Neural crest cell (in vitro differentiated cells): ENCODE measurements at regions not wholly inside any gene's neighbourhood (a gene's known extent, or its start where the extent isn't known, plus 50 kb on each side); places are given as distances from the start of the nearest gene placed in this dataset.
A peak's percentile ranks its signal among the peaks of the same experiment; 100 is the strongest.

ENCODE experiments used
- DNase-seq: peaks from one replicate; pipeline ENCODE4 v3.0.0; 2021; ENCODE audit warnings: low read depth, mixed read lengths, low spot score
- H3K27ac Mint-ChIP-seq: one replicate; pipeline ENCODE4 v1.8.0; 2021; ENCODE audit warnings: mild to moderate bottlenecking, mixed read lengths; ENCODE audit not compliant: unreplicated experiment
- H3K27me3 Mint-ChIP-seq: 2 replicates; pipeline ENCODE4 v1.8.0; 2021; ENCODE audit warnings: low read depth, mild to moderate bottlenecking, mixed read lengths
- H3K36me3 Mint-ChIP-seq: 2 replicates; pipeline ENCODE4 v1.8.0; 2021; ENCODE audit warnings: low read depth, mild to moderate bottlenecking, mixed read lengths
- H3K4me1 Mint-ChIP-seq: 2 replicates; pipeline ENCODE4 v1.8.0; 2021; ENCODE audit warnings: mixed read lengths
- H3K4me3 Mint-ChIP-seq: one replicate; pipeline ENCODE4 v1.8.0; 2021; ENCODE audit warnings: mild to moderate bottlenecking, mixed read lengths
- H3K9me3 Mint-ChIP-seq: 2 replicates; pipeline ENCODE4 v1.8.0; 2021; ENCODE audit warnings: mixed read lengths
- TF ChIP-seq, protein P1 (sequence below): fragments of 200-600 bp; sonication (generic); conservative IDR thresholded peaks from 2 replicates; pipeline ENCODE4 v1.5.0; 2021; ENCODE audit warnings: antibody characterized with exemption, mild to moderate bottlenecking

- Mint-ChIP-seq H3K27ac (no peak overlapping the region), H3K27me3 (peaks cover 4% of the 10 kb centered on the region), H3K4me1 (no peaks in the 10 kb centered on the region), H3K36me3 (no peaks in the 10 kb centered on the region), H3K9me3 (peaks cover 3% of the 10 kb centered on the region), H3K4me3 (no peak overlapping the region)
- TF ChIP-seq, protein P1, sequence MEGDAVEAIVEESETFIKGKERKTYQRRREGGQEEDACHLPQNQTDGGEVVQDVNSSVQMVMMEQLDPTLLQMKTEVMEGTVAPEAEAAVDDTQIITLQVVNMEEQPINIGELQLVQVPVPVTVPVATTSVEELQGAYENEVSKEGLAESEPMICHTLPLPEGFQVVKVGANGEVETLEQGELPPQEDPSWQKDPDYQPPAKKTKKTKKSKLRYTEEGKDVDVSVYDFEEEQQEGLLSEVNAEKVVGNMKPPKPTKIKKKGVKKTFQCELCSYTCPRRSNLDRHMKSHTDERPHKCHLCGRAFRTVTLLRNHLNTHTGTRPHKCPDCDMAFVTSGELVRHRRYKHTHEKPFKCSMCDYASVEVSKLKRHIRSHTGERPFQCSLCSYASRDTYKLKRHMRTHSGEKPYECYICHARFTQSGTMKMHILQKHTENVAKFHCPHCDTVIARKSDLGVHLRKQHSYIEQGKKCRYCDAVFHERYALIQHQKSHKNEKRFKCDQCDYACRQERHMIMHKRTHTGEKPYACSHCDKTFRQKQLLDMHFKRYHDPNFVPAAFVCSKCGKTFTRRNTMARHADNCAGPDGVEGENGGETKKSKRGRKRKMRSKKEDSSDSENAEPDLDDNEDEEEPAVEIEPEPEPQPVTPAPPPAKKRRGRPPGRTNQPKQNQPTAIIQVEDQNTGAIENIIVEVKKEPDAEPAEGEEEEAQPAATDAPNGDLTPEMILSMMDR = no peak
- no peak for DNase-seq
These were observed 156.7 kb downstream of the SYK start for GRCh38 chr9:90958328-90958727.

DNA sequence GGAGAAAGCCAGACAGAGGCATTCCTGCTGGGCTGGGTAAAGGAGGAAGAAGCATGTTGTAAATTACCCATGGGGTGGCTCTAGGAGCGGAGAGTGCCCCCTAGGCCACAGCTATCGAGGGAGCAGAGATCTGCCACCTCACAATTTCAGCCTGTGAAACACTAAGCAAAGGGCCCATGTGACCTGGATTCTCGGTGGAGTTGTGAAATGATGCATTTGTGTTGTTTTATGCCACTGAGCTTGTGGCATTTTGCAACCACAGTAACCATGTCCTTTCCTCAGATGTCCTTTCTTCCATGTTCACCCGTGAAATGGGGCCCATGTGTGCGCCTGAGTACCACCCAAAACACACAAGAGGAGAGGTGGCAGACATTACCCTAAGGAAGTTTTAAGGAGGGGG, 159.3 kb downstream of the SYK start:
- H3K9me3 Mint-ChIP-seq = peaks cover 3% of the 10 kb centered on the region

GRCh38 chr9:90961375-90961774, 159.8 kb downstream of the SYK start:
- H3K4me1 Mint-ChIP-seq = peaks cover 18% of the 10 kb centered on the region
- H3K27ac Mint-ChIP-seq = no peak overlapping the region
- DNase-seq = no peak
- H3K4me3 Mint-ChIP-seq = no peak overlapping the region
- TF ChIP-seq, protein P1 = no peak
- no peaks in the 10 kb centered on the region for H3K36me3 Mint-ChIP-seq
- peaks cover 3% of the 10 kb centered on the region for H3K9me3 Mint-ChIP-seq
- H3K27me3 Mint-ChIP-seq = no peaks in the 10 kb centered on the region

More for the DNA sequence above, 159.3 kb downstream of the SYK start:
- Mint-ChIP-seq H3K4me3 (no peak overlapping the region), H3K27me3 (no peaks in the 10 kb centered on the region), H3K27ac (no peak overlapping the region), H3K36me3 (no peaks in the 10 kb centered on the region), H3K4me1 (peaks cover 17% of the 10 kb centered on the region)
- DNase-seq = no peak
- TF ChIP-seq, protein P1 = no peak

GRCh38 chr9:90964101-90965020, 162.7 kb downstream of the SYK start:
- TF ChIP-seq, protein P1 = no peak
- no peaks in the 10 kb centered on the region for H3K9me3 Mint-ChIP-seq
- H3K27ac Mint-ChIP-seq = no peak overlapping the region
- peaks cover 33% of the 10 kb centered on the region for H3K4me1 Mint-ChIP-seq
- peak; percentile 3 for DNase-seq
- no peak overlapping the region for H3K4me3 Mint-ChIP-seq
- no peaks in the 10 kb centered on the region for H3K27me3 Mint-ChIP-seq
- no peaks in the 10 kb centered on the region for H3K36me3 Mint-ChIP-seq

DNA sequence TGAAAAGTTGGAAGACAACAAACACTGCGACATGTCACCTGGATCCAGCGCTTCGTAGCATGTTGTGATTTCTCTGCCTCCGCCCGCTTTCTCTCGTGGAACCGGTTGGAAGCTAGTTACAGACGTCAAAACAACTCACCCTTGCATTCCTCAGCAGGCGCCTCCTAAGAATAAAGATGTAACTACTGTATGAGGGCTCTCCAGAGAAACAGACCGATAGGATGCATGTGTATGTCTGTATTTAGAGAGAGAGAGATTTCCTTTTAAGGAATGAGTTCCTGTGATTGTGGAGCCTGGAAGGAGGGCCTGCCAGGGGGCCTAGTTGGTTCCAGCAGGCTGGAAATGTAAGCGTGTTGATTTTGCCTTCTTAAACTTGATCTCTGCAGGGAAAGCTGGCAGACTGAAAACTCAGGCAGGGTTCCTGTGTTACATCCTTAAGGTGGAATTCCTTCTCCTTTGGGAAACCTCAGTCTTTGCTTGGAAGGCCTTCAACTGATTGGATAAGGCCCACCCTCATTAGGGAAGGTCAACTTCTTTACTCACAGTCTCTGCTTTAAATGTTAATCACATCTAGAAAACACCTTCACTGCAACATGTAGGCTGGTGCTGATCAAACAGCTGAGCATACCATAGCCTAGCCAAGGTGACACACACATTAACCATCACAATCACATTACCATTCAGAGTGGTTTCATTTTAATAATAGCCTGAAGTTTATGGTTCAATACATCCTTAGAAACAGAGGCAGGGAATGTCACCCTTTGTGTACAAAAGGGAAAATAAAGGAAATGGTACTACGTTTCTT, 163.8 kb downstream of the SYK start:
- no peak overlapping the region for H3K4me3 Mint-ChIP-seq
- TF ChIP-seq, protein P1 = no peak
- no peak overlapping the region for H3K27ac Mint-ChIP-seq

More for the DNA sequence above, 163.8 kb downstream of the SYK start:
- Mint-ChIP-seq H3K9me3 (no peaks in the 10 kb centered on the region), H3K36me3 (no peaks in the 10 kb centered on the region), H3K27me3 (no peaks in the 10 kb centered on the region), H3K4me1 (peaks cover 33% of the 10 kb centered on the region)
- no peak for DNase-seq
